Thyroid gland (tissue), 4 donors: ENCODE measurements at regions not wholly inside any gene's neighbourhood (a gene's known extent, or its start where the extent isn't known, plus 50 kb on each side); places are given as distances from the start of the nearest gene placed in this dataset.
"Not testable (repeated sequence)": the region's sequence is repeated elsewhere in the genome, so short reads cannot be mapped to it uniquely, and the experiment has no call there.

ENCODE experiments used
- DNase-seq, 2 donors: peaks; one replicate each; pipeline ENCODE4 v3.0.0-alpha.2; 2019
- H3K27ac ChIP-seq, 3 donors: fragments of 200-600 bp; sonication (generic); 1 replicate in 2 of 3; 2 replicates in 1 of 3; pipeline ENCODE4 v1.5.1; 2016 to 2019; ENCODE audit warnings: mild to moderate bottlenecking in 1 of 3, moderate library complexity in 1 of 3
- H3K27me3 ChIP-seq: fragments of 200-600 bp; sonication (generic); one replicate; pipeline ENCODE4 v1.5.1; 2019
- H3K36me3 ChIP-seq, 2 donors: fragments of 200-600 bp; sonication (generic); one replicate each; pipeline ENCODE4 v1.5.1; 2016 to 2019
- H3K4me1 ChIP-seq, 2 donors: fragments of 200-600 bp; sonication (generic); one replicate each; pipeline ENCODE4 v1.5.1; 2017 to 2019
- H3K4me3 ChIP-seq, 3 donors: fragments of 200-600 bp; sonication (generic); replicated peaks in 1 of 3; 1 replicate in 2 of 3; 2 replicates in 1 of 3; pipeline ENCODE4 v1.5.1; 2016; ENCODE audit warnings: mild to moderate bottlenecking in 1 of 3
- H3K9me3 ChIP-seq: fragments of 200-600 bp; sonication (generic); one replicate; pipeline ENCODE4 v1.5.1; 2017
- CTCF ChIP-seq, 6 experiments: fragments of 200-600 bp in 3 of 6; fragments of 450-650 bp in 3 of 6; sonication (generic) in 3 of 6; IDR thresholded peaks; one replicate each; pipeline ENCODE4 v1.5.1; 2016 to 2019; ENCODE audit warnings: antibody characterized with exemption in 6 of 6, mild to moderate bottlenecking in 2 of 6, inconsistent platforms in 1 of 6, moderate library complexity in 1 of 6
- POLR2A ChIP-seq, 2 donors: fragments of 450-650 bp; IDR thresholded peaks; one replicate each; pipeline ENCODE4 v1.6.1; 2017; ENCODE audit warnings: antibody characterized with exemption in 2 of 2, mild to moderate bottlenecking in 2 of 2, moderate library complexity in 1 of 2
- WGBS, 2 donors: methylation state at CpG; one replicate each; pipeline ENCODE4 v1.1.5; 2017; 5-methylcytosine and 5-hydroxymethylcytosine counted together
- intact Hi-C: fragments of 100-400 bp; cut with DNase I; formaldehyde crosslinking; loops from one replicate; pipeline ENCODE4 v1.15.1; 2023

- Histone ChIP-seq H3K27ac (no peak overlapping the region), H3K4me1 (no peaks in the 10 kb centered on the region), H3K4me3 (no peak overlapping the region), H3K27me3 (no peaks in the 10 kb centered on the region), H3K36me3 (no peaks in the 10 kb centered on the region), H3K9me3 (no peaks in the 10 kb centered on the region)
- DNase-seq = no peak
- TF ChIP-seq POLR2A (IDR thresholded peaks at IDR 0.05) (no peak), CTCF (IDR thresholded peaks at IDR 0.05) (no peak)
- intact Hi-C loops = no loop called here
- 77 to 79% methylated on average over 1 of the region's 1 CpG for WGBS, 2 donors
Measured at GRCh38 chr20:54914995-54915394, 439.6 kb downstream of the DOK5 start.

GRCh38 chr20:54909702-54910101, 434.3 kb downstream of the DOK5 start:
- intact Hi-C loops = no loop called here
- Histone ChIP-seq H3K4me3 (no peak overlapping the region), H3K4me1 (no peaks in the 10 kb centered on the region), H3K27ac (no peak overlapping the region), H3K36me3 (no peaks in the 10 kb centered on the region), H3K27me3 (no peaks in the 10 kb centered on the region), H3K9me3 (no peaks in the 10 kb centered on the region)
- no peak for DNase-seq
- WGBS, 2 donors = 93 to 97% methylated on average over 2 of the region's 2 CpGs
- no peak for TF ChIP-seq POLR2A (IDR thresholded peaks at IDR 0.05)
- no peak for TF ChIP-seq CTCF (IDR thresholded peaks at IDR 0.05)

GRCh38 chr20:54906134-54906533, 430.7 kb downstream of the DOK5 start:
- H3K4me3 ChIP-seq, intact Hi-C loops, H3K36me3 ChIP-seq, H3K27ac ChIP-seq, H3K4me1 ChIP-seq, H3K9me3 ChIP-seq, DNase-seq, H3K27me3 ChIP-seq: not testable (repeated sequence)
- WGBS, 2 donors = 92% methylated on average over 6 of the region's 6 CpGs

- H3K4me1 ChIP-seq = no peaks in the 10 kb centered on the region
- TF ChIP-seq CTCF (IDR thresholded peaks at IDR 0.05) = no peak
- TF ChIP-seq POLR2A (IDR thresholded peaks at IDR 0.05) = no peak
- no peaks in the 10 kb centered on the region for H3K27me3 ChIP-seq
- H3K4me3 ChIP-seq = no peak overlapping the region
- WGBS, 2 donors = 82 to 87% methylated on average over 5 to 6 of the region's 6 CpGs
- DNase-seq = no peak
- no peaks in the 10 kb centered on the region for H3K9me3 ChIP-seq
- intact Hi-C loops = no loop called here
- no peaks in the 10 kb centered on the region for H3K36me3 ChIP-seq
- H3K27ac ChIP-seq = no peak overlapping the region
Measured at GRCh38 chr20:54897787-54898186, 422.4 kb downstream of the DOK5 start.

GRCh38 chr20:54891907-54892306, 416.5 kb downstream of the DOK5 start:
- no peaks in the 10 kb centered on the region for H3K9me3 ChIP-seq
- TF ChIP-seq CTCF (IDR thresholded peaks at IDR 0.05) (no peak), POLR2A (IDR thresholded peaks at IDR 0.05) (no peak)
- H3K4me1 ChIP-seq = no peaks in the 10 kb centered on the region
- H3K36me3 ChIP-seq = no peaks in the 10 kb centered on the region
- 80 to 88% methylated on average over 3 of the region's 3 CpGs for WGBS, 2 donors
- H3K27ac ChIP-seq = no peak overlapping the region
- H3K27me3 ChIP-seq = no peaks in the 10 kb centered on the region
- intact Hi-C loops = no loop called here
- DNase-seq = no peak
- no peak overlapping the region for H3K4me3 ChIP-seq

GRCh38 chr20:54879393-54879792, 404.0 kb downstream of the DOK5 start:
- intact Hi-C loops = no loop called here
- Histone ChIP-seq H3K9me3 (no peaks in the 10 kb centered on the region), H3K36me3 (no peaks in the 10 kb centered on the region), H3K27ac (no peak overlapping the region), H3K4me1 (no peaks in the 10 kb centered on the region), H3K27me3 (no peaks in the 10 kb centered on the region), H3K4me3 (no peak overlapping the region)
- no peak for TF ChIP-seq CTCF (IDR thresholded peaks at IDR 0.05)
- TF ChIP-seq POLR2A (IDR thresholded peaks at IDR 0.05) = no peak
- 62% methylated on average over 1 of the region's 1 CpG for WGBS, 2 donors
- DNase-seq = no peak
